ENCODE measurements at regions not wholly inside any gene's neighbourhood (a gene's known extent, or its start where the extent isn't known, plus 50 kb on each side); places are given as distances from the start of the nearest gene placed in this dataset.

DNA sequence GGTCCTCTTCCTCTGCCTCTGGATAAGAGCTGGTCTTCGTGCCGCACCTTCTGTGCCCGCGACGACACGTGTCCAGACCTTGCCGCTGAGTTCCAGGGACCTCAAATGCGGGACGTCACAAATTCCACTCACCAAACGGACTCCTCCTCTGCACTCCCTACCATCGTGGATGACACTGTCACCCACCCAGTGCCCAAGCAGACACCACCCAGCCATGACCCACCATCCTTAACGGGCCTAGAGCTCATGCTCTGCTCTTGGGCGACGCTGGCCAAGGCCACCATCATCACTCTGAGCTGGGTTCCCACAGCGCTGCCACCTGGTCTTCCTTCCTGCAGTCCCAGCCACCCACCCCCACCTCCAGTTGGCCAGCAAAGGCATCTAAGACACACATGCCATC is 96.4 kb upstream of the RPL38 start:
- TF ChIP-seq POLR2A (IDR thresholded peaks at IDR 0.05) = no peak
- TF ChIP-seq, protein P1, sequence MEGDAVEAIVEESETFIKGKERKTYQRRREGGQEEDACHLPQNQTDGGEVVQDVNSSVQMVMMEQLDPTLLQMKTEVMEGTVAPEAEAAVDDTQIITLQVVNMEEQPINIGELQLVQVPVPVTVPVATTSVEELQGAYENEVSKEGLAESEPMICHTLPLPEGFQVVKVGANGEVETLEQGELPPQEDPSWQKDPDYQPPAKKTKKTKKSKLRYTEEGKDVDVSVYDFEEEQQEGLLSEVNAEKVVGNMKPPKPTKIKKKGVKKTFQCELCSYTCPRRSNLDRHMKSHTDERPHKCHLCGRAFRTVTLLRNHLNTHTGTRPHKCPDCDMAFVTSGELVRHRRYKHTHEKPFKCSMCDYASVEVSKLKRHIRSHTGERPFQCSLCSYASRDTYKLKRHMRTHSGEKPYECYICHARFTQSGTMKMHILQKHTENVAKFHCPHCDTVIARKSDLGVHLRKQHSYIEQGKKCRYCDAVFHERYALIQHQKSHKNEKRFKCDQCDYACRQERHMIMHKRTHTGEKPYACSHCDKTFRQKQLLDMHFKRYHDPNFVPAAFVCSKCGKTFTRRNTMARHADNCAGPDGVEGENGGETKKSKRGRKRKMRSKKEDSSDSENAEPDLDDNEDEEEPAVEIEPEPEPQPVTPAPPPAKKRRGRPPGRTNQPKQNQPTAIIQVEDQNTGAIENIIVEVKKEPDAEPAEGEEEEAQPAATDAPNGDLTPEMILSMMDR (IDR thresholded peaks at IDR 0.05) = no peak

Measured in body of pancreas (tissue), 4 donors.